ENCODE measurements at regions not wholly inside any gene's neighbourhood (a gene's known extent, or its start where the extent isn't known, plus 50 kb on each side); places are given as distances from the start of the nearest gene placed in this dataset.

DNA sequence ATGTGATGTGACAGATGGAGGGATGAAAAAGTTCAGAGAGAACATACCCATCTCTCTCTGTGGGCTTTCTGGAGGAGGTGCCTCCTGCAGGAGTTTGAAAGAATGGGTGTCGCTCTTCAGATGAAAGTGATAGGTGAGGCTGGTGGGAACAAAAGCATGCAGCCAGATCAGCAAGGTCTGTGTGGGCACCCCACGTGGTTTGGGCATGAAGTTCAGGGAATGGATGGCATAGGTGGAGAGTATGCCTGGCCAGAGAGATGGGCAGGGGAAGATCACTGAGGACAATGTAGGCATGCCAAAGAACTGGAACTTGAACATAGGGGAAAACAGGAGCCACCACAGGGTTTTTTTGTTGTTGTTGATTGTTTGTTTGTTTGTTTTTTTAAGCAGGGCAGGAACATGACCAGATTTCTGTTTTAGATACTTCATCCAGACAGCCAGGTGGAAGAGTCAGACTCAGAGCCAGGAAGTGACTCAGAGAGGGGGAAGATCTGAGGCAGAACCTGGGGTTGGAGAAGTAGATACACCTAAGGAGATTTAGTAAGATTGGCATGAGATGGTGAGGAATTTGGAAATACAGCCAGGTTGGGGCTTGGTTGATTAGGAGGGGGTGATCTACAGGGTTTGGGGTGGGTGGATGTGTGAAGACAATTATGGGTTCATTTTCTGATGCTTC is 64.8 kb upstream of the CLSTN2 start:
- no peak for DNase-seq

DNA sequence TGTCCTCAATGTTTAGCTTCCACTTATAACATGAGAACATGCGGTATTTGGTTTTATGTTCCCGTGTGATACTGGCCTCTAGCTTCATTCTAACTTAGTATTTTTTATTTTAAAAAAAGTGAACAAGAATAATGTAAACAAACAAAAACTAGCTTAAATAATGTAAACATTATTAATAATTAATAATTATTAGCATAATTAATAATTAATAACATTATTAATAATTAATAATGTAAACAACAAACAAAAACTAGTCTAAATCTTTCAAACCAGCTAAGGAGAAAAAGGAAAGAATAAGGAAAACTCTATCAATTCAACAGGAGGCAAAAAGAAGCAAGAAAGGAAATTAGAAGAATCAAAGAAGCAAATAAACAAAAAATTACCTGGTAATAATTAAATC is 66.2 kb upstream of the CLSTN2 start:
- DNase-seq, result no peak

DNA sequence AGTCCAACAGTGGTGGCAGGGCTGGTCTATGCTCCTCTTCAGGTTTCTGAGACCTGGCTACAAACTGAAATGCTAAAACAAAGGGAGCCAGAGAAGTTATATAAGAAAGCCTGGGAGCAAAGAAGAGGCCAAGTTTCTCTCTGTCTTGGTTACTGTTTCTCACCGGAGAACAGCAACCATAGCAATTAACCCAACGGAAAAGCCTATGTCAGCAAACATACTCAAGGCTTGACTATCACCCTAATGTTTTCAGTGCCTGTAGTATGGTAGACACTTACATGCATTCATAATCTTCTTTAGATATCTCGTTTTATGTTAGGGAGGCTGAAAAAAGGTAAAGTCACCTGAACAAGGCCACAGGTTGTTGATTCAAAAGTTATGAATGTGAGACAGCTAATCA is 86.3 kb upstream of the CLSTN2 start:
- no peak for DNase-seq

DNA sequence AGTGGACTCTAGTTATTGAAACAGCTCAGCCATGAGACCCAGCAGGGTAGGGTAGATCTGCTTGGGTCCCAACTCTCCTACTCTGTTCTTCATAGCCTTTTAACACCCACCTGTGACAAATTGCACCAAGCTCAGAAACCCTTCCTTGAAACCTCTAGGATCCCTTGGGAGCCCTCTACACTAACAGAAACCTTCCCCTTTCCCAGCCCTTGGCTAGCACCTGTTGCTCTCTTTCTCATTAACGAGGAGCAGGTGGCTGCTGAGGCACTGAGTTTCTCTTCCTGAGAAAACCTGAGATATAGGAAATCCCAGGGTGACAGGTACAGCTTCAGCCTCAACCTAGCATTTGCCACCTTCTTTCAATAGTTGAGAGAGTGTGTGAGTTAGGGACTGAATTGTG is 88.3 kb upstream of the CLSTN2 start:
- DNase-seq, result peak; percentile 11

DNA sequence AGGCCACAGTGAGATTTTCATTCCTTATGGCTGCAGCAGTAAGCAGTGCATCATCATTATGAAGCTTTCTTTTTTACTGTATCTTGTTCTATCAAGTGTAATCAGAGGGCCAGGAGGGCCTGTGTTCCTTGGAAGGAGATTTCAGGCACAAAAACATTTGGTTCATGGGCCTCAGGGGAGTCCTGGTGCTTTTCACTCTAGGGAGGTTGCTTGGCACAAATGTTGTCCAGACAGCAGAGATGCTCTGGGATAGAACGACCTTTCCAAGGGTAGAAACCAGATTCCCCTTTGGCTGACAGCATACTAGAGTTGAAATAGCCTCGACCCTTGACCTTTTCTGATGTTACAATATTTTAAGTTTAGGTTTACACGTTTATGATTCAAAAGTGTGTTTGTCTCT is 95.3 kb upstream of the CLSTN2 start:
- DNase-seq, result no peak

DNA sequence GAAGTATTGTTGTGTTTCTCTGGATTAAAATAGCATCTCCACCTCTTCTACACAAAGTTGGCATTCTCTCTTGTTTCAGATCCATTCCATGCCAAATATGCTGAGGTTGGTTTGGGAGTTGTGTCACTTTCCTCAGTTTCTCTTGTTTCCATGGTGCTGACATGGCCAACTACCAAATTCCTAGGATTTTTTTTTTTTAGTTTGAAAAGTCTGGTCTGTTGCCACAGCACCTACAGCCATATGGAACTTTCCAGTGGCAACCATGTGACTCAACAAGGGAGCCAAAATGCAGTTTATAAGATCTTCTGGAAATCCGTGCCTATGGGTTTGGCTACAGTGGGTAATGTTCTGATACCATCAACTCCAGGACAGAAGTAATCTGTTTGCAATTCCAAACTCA is 96.0 kb upstream of the CLSTN2 start:
- no peak for DNase-seq

DNA sequence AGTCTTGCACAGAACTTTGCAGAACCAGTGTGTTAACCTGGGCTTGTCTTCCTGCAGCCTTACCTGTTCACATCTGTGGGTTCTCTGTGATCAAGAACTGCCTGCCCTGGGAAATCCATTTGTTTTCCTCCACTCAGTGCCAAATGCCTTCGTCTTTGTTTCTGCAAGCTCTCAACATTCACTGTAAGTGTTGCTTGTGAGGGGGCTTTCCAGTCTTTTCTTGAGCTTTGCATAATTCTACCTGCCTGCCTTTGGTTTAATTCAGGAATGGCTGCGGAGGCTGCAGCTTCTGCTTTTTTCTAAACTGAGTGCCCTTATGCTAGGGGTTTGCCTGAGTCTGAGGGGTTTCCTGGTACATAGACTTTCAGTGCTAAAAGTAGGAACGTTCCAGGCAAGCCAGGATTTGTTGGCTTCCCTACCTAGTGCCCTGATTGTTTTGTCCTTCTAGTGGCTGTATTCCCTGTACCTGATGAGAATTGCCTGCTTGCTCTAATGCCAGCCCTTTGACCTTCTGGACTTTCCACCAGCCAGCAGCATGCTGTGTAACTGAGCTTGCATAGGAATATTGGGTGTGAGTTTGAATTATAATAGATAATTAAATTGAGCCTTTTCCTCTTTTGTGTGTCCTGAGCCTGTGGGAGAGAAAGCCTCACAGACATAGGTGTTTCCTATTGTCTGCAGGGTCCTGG is 96.6 kb upstream of the CLSTN2 start:
- no peak for DNase-seq

DNA sequence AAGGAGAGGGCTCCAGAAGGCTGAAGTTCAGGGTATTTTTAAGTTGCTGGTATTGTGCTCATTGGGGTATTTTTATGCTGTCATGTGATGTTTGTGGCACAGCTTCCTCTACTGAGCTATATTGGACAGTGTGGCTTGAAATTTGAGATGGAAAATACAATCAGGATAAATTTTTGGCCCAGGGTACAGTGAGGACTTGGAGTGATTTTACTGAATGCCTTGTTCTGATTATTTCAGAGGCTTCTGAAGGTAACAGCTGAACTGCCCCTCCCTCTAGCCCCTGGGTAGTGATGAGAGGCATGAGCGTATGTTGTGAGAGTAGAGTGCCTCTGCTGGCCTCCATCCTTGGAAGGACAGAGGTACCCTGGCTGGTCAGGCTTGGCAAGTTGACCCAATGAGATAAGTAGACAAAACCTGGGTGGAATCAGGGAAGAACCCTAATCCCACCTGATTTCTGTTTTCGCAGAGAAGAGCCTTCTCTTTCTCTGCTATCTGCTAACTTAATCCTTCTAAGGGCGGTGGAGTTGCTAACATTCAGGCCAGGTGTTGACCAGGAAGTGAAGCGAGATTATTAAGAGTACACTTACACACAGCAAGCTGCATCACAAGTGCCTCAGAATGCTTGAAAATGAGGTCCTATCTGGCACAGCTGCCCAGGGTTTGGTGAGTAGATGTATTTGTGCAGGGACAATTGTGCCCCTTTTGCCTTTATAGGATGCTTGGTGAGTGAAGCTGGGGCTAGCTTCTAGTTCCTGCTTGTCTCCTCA is 98.1 kb upstream of the CLSTN2 start:
- DNase-seq, result peak; percentile 49

DNA sequence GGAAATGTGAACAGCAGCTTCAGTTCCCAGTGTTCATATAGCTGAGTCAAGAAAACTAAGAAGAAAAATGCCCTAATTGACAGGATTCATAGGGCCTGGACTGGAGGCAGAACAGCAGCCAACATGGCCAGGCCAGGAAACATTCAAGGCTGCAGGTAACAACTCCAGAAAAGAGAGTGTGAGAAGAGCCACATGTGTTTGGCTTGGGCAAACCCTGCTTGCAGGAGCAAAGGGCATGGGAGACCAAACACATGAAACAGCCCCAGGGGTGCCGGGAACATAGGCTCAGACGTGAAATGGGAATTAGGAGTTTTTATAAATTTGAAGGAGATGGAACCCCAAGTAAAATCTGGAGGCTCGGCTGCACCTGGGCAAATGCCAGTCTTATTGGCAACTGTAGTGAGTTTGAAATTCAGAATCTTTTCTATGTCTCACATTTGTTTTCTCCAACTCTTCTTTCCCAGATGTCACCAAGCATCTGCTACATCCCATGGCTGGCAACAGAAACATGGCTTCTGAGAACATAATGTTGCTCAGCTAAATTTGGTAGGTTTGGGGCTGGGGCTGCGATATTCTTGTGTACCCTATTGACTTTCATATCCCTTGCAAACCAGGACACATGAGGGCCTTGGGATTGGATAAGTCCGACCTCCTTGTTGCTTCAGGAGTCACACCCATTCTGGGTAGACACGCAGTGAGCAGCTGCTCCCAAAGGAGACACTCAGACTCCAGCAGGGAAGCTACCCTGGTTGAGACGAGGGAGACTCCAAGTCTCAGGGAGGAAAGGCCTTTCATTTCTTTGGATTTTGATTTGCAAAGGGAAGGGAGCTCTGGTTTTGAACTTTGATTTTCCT is 98.9 kb upstream of the CLSTN2 start:
- no peak for DNase-seq

DNA sequence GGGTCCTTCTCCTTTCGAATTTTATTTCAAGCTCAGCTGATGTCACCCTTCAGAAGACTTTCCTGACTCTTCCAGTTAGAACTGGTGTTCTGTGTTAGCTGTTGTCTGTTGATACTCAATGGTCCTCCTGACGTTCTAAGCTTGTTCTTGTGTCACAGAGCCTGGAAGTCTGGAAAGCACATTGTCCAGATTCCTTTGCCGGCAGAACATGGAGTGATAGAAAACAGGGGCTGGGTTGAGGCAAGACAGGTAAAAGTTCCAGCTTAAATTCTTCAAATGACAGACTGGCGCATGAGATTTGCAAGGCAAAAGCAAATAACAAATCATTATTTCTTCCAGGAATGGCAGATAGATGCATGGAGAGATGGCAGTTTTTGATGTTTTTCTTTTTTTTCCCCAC is 102.0 kb upstream of the CLSTN2 start:
- DNase-seq, result no peak

DNA sequence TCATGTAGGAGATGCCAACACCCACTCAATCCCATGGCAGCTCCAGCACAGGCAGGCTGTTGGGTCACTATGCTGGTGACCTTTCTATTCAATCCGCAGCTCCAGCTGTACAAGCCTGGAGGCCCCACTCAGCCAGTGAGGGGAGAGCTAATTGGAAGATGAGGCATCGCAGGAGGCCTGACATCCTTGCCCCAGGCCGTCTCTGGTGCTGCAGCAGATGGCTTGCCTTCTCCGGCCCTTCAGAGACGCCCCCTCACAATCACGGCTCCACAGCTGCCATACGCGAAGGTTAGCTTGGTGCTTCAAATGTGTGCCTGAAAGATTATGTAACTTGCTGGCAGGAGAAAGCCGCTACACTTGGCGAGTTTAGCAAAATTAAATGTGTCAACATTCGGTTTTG is 104.2 kb upstream of the CLSTN2 start:
- no peak for DNase-seq

DNA sequence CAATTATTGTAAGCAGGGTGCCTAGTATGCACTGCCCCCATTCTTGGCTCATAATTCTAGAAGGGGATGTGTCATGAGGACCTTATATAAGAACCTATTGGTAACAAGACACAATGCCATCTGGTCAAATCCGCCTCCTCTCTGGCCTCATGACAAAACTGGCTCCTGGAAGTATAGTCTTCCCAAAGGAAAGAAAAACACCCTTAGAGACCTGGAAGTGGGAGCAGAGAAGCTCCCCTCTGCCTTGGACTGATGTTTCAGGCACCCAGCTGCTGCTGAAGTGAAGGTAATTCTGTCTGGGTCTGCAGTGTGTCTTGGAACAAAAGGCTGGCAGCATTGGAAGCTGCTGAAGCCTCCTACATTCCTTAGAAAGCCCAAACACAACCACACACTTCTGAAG is 107.2 kb upstream of the CLSTN2 start:
- no peak for DNase-seq

DNA sequence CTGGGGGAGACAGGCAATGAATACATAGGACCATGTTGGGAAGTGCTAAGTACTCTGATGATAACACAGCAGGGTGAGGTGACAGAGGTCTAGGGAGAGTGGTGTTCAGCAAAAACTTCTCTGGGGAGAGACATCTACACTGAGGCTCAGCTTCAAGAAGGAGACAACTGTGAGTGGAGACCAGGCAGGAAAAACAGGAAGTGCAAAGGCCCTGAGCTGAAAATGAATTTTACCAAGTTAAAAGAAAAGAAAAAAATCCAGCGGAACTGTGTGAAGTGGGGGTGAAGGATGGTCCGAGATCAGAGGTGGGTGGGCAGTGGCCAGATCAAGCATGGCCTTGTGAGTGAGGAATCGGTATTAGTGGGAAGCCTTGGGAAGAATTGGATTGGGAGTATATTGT is 110.1 kb upstream of the CLSTN2 start:
- DNase-seq, result no peak

DNA sequence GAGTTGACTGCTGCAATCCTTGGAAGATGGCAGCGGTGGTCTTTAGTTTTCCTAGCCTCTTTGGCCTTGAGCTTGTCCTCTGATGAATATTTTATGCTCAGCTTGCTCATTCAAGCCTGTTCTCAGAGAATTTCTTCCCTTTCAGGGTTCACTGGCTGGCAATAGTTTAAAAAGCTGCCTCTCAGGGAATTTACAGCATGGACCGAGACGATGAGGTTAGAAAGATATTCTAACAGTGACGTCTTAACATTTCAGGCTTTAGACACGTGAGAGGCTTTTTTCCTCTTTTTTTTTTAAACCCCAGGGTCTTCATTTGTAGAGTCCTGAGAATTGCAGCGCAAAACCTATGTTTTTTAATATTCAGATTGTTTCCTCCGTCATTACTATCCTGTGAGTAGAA is 120.3 kb upstream of the CLSTN2 start:
- DNase-seq, result no peak

DNA sequence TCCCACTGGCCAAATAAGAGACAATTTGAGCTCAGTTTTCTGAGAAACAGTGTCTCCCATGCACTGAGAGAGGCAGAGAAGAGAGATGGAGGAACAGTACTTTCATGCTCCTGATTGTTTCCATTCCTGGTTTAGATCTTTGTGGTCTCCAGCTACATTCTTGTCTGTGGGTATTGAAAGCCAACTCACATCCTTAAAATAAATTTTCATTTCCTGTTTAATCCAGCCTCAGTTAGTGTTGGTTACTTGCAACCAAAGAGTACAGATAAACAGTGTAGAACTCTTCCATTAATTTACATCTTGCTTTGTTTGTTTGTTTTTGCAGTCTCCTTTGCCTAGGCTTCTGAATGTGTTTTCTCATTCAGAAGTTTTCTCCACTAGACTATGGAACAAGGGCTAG is 123.7 kb upstream of the CLSTN2 start:
- no peak for DNase-seq

DNA sequence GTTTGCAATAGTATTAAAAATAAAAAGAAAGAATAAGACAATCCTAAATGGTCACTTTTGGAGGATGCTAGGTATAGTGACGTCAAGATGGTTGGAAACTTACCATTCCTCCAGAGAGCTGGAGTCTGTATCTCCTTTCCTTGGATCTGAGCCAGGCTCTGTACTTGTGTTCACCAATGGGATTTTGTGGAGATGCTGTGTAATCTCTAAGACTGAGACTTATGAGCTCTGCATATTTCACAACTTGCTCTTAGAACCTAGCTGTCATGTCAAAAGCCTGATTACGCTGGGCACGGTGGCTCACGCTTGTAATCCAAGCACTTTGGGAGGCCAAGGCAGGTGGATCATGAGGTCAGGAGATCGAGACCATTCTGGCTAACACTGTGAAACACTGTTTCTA is 126.8 kb upstream of the CLSTN2 start:
- no peak for DNase-seq

DNA sequence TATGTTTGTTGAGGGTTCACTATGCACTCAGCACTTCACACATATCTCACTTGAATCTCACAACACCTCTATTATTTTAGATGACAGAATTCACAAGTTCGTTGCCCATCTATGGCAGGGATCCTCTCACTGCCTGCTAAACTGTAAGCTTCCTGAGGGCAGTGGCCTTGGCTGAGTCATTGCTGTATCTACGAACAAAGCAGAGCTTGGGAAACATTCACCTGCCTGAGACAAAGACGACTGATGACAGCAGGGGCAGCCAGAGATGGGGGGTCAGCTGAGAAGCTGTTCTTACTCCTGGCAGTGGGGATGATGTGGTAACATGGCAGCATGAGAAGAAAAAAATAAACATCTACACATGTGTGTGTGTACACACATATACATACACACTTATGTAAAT is 125.5 kb upstream of the NMNAT3 start:
- no peak for DNase-seq

DNA sequence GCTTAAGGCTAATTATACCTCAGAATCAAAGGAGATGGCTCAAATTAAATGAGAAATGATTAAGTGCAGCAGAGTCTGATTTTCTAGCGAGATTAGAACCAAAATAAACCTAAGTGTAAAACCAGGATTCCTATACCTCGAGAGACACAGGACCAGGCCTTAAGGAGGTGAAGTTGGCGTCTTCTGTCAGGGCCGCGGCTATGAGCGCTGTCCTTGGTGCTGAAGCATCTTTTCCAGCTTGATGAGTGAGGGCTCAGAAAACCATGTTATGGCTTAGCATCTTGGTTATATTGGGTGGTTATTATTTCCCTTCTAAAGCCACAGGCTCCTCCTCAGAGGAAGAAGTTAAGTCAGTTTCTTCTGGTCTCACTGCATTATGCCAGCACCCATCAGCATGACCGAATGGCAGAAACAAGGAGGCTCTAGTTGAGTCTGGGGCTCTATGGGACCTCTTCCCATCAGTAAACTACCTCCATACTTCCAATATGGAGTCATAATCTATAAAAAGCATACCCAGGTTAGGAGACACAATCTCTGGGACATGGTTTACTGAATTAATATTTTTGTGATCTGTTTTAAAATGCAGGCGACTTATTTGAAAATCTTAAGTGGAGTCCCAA is 120.1 kb upstream of the NMNAT3 start:
- no peak for DNase-seq

DNA sequence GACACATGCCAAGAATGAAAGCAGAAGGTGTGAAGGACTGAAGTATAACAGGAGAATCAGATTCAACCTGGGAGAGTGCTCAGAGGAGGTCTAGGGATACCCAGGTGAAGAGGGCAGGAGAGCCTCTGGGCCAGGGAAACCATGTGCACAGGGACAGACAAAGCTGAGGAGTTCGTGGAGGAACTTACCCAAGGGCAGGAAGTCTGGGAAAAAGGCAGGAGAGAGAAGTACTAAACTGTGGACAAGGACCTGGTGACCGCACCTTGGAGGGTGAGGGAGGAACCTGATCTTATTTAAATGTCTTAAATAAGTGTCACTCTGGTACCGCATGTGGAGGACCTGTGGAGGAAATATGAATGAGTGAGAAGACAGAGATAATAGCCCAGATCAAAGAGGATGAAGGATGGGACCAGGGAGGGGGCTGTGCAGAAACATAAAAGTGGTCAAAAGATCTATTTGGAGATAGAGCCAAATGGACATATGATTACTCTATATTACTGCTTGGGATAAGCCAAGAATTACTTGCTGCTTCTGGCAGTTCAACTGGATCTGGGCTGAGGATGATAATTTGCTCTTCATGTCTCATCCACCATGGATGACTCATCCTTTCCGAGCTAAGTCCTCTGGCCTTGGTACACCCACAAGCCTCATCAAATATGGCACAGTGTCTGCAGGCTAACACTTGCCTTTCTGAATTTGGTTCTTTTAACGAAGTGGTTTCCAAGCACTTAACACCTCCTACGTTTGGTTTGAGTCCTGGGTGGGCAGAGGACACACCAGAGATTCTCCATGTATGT is 116.9 kb upstream of the NMNAT3 start:
- no peak for DNase-seq

DNA sequence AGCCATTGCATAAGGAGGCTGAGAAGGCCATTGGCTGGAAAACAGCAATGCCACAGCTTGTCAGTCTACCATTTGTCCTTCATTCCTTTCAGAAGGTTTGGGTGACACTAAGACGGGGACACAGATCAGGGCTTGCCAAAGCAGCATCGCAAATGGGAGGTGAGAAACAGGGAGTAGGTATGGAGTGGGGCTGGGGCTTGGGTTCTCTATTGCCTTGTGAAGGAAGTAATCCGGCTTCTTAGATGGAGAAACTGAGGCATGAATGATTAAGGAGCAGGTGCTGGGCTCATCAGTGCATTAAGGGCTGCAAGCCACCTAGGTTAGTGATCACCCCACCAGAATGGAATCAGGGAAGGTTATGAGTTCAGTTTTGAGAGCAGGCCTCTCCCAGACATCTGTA is 115.6 kb upstream of the NMNAT3 start:
- no peak for DNase-seq

DNA sequence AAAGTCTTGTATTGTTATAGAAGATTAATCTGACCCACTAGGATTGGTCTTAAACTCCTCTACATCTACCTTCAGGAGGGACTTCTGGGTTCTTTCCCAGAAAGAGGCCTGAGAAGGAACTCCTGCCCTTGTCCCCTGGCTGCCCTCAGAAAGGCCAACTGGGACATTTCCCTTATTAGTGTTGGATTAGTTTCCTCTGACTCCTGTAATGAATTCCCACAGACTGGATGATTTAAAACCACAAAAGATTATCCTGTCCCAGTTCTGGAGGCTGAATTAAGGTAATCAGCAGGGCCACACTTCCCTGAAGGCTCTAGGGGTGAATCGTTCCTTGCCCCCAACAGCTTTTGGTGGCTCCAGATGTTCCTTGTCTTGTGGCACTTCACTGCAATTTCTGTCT is 102.8 kb upstream of the NMNAT3 start:
- DNase-seq, result no peak

DNA sequence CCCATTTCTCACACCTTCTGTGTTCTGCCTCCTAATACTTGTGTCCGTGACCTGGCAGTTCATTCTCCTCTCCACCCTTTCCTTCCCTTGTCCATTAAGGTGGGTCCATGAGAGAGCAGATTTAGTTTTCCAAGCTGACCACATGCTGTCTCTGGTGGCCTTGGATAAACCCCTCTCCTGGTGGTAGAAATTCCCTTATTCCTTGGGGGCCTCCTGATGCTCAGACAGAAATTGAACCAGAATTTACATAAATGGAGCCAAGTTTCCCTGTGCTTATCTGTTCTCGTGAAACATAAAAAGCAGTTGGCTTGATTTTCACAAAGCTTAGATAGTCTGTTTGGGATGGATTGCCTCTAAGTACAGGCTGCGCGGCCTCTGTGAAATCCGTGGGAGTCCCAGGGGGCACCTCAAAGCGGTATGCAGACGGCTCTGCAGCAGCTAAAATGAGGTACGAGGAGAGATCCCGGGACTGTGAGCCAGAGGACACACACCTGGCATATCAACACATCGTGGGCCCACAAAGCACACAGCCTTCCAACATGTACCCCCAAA is 101.0 kb upstream of the NMNAT3 start:
- no peak for DNase-seq
